Stimulated activated CD8-positive, alpha-beta memory T cell treated with anti-CD3 and anti-CD28 coated beads, Interleukin-4, amount 100 ng/mL, for 48 hours (primary cell): ENCODE measurements at regions not wholly inside any gene's neighbourhood (a gene's known extent, or its start where the extent isn't known, plus 50 kb on each side); places are given as distances from the start of the nearest gene placed in this dataset.

Experiments
- DNase-seq: peaks from one replicate; pipeline ENCODE4 v3.0.0-alpha.2; 2020

DNA sequence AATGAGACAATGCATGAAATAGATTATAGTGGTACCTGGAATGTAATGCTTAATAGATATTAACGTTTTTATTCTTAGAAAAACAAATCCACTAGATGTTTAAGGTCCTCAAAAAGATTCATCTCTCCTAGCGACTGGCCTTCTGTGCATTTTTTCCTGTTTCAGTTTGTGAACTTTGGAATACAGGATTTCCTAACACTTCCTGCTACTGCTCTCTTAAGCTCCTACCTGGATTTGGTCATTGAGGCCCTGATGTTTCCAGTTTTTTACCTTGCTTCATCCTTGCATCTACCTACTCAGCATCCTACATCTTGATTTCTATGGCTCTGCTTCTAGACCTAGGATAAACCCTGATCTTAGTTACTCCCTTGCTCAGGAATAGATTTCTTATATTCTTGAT lies 188.4 kb downstream of the ABCC12 start:
- DNase-seq, result no peak

DNA sequence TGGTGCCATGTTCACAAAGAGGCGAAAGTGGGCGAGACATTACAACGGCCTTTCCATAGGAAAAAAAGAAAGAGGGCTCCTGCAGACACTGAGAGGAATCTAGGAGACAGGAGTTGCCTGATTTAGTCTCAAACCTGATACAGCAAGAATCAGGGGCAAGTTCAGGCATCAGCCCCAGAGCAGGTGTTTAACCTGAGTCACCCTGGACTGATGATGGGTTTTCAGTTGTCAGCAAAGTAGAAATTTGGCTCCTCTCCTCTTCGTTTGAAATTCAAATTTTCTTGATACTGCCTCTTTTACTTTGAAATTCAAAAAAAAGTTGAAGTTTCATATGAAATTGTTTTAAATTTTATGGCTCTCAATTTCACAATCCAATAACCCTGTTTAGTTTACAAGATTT lies 189.5 kb downstream of the ABCC12 start:
- no peak for DNase-seq

DNA sequence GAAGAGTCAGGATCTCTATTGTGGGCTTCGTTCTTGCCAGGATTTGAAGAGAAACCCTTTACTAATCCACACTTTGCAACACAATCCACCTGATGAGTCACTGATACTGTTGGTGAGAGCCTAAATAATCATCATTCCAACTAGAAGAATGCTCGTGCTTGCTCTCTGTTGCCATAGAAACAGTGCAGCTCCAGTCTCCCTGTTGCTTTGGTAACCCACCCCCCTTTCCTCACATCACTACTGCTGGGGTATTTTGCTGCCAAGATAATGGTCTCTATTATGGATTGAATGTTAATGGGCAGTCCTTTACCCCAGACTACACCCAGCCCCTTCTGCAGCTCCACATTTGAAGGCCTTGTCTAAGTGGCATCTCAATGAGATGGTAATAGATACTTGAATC lies 190.4 kb downstream of the ABCC12 start:
- no peak for DNase-seq

DNA sequence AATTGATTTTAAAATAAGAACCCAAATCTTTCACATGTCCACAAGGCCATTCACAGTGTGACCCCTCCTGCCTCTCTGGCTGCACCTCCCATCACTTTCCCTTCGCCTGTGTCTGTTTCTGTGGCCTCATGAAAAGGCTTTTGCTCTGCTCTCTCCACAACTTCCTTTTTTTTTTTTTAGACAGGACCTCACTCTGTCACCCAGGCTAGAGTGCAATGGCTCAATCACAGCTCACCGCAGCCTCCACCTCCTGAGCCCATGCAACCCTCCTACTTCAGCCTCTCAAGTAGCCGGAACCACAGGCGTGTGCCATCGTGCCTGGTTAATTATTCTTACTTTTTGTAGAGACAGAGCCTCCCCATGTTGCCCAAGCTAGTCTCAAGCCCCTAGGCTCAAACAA lies 197.1 kb downstream of the ABCC12 start:
- no peak for DNase-seq

DNA sequence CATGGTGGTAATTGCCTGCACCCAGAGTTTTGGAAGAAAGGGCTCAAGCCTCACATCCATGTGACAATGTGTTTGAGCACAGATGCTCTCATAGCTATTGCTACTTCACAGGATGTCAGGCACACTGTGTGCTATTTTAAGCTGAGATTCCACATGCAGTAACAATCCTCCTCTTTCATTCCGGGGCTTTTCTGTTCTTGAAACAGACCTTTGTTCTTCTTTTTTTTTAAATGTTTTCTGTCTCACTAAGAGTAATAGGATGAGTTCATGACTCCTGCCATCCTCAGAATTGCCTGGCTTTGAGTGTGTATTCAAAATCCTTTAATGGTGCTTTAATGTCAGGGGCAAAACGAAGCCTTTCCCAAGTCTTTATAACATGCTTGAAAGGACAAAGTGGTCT lies 198.9 kb downstream of the ABCC12 start:
- DNase-seq, result no peak

DNA sequence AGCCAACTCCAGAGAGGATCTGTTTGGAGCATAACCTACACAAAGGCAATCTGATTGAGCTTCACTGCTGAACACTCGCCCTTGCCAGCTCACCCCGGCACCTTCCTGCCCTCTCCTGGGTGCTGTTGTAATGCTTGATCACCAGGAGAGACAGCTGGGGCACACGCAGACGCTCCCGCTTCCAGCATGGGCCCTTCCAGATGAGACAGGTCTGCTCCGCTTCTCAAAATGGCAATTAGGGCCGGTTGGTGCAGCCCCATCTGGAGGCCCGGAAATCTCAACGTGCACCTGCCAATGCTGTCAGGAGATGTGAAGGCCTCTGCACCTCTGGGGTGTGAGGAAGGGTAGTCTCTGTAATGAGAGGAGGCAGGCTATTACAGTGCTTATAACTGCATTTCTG lies 206.1 kb downstream of the ABCC12 start:
- no peak for DNase-seq

DNA sequence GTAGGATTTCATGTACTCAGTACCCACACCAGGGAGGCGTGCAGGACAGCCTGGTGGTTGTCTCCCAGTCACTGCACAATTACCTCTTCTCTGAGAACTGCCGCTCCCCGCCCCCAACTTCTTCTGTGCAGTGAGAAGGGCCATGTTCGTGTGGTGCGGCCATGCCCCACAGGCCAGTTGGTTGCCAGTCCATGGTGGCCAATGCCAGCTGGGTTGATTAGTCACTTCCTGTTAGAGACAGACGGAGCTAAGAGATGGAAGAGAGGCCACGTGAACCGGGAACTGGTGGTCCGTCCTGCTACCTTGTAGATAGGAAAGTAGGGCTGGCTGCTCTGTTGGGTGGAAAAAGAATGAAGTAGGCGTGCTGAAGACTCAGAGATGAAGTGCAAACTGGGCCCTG lies 206.5 kb downstream of the ABCC12 start:
- DNase-seq, result no peak

DNA sequence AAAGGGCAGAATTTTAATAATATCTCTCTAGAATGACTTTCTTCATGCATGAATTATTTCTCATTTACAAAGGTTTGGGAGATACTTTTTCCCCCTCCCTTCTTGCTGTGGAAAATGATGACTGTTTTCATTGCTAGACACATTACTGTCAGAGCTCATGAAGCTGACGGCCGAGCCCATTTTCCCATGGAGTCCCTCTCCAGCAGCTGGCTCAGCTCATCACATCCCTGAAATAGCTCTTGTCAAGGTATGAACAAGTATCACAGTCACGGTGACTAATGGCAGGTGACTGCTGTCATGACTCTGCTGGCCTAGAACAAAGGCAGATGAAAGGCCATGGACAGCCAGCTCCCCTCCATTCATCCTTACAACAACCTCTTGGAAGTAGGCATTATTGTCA lies 208.1 kb downstream of the ABCC12 start:
- DNase-seq, result no peak

DNA sequence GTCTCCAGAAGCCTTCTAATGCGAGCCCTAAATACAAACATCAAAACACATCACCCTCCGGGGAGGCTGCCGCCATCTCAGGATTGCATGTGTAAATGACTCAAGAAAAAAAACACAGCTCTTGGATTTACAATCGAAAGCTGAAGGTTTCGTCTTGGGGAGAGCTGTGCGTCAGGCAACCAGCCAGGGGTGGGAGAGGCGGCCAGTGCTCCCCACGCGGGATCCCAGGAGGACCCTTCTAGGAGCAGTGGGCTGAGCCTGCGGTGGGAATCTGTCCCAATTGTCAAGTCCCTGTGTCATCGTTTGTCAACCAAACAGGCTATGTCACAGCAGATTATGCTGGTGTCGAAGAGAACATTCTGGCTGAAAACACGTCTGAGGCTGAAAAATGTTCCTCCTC lies 209.7 kb downstream of the ABCC12 start:
- DNase-seq, result no peak

DNA sequence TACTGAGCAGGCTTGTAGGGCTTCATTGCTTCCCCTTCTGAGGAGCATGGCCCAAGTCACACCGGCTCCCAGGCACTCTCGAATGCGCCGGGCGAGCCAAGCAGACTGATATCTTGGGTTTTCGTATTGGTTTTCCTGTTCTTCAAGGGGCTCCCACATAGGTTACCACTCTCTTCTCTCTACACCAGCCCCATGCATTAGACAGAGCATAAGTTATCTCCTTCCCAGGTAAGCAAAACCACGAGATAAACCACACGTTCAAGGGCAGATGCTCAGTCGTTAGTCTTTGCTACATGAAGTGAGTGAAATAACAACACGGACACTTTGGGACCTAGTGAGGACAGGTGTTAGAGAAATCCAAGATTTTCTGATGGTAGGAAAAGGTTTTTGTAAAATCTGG lies 211.2 kb downstream of the ABCC12 start:
- DNase-seq, result no peak

DNA sequence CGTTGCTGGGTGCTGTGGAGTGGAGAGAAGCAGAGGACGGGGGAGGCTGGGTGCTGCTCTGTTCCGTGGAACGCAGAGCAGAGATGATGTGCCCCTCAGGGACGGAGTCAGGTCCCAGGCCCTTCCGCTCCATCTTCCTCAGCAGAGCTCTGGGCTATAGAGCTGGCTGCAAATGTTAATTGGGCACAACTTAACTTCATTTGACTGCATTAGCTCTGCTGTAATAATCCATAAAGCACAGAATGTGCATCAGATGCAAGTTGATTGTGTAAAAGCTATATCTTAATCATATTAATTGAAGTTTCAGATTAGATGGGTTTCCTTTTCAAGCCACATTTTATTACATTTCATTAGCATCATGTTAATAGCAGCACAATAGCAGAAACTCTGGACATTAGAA lies 212.6 kb downstream of the ABCC12 start:
- no peak for DNase-seq

DNA sequence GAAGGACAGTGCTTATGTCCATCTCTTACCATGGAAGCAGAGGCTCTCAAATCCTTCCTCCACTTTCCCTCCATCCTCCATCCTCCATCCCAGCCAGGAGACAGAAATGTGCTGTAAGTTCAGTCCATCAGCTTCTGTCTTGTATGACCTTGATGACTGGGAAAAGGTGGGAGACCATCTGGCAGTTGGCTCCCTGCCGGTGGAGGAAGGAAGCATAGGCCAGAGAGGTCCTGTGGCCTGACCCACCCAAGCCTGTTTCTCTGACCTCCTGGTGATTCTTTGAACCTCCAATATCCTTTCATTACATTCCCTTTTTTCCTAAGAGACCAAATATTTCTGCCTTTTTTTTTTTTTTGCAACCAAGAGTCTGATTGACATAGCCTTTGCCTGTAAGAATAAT lies 215.3 kb downstream of the ABCC12 start:
- DNase-seq, result no peak

DNA sequence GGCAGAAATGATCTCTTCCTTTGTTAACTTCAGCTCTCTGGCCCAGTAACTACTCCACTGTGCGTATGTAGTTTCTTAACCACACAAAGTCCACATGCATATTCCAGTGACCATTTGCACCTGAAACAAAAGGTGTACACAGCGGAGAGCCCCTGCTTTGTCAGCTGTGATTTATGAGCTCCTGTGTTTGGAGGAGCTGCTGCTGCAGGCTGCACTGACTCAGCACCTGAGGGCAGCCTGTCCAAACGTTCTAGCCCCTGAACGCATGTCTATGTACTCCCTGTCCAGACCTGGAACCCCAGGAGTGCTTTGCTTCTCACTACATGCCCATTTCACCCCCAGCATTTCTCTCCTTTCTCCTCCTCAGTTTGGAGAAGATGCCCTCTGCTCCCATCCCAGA lies 216.1 kb downstream of the ABCC12 start:
- DNase-seq, result no peak

DNA sequence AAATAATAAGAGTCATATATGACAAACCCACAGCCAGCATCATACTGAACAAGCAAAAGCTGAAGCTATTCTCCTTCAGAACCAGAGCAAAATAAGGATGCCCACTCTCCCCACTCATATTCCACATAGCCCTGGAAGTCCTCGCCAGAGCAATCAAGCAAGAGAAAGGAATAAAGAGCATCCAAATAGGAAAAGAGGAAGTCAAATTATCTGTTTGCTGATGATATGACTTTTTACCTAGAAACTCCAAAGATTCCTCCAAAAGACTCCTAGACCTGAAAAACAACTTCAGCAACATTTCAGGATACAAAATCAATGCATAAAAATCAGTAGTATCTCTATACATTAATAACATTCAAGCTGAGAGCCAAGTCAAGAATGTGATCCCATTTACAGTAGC lies 217.5 kb downstream of the ABCC12 start:
- no peak for DNase-seq

DNA sequence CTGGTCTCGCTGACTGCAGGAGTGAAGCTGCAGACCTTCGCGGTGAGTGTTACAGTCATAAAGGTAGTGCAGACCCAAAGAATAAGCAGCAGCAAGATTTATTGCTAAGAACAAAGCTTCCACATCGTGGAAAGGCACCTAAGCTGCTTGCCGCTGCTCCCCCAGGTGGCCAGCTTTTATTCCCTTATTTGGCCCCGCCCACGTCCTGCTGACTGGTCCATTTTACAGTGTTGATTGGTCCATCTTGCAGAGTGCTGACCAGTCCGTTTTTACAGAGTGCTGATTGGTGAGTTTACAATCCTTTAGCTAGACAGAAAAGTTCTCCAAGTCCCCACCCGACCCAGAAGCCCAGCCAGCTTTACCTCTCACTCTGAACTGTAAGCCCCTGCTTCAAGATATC lies 227.8 kb downstream of the ABCC12 start:
- no peak for DNase-seq

DNA sequence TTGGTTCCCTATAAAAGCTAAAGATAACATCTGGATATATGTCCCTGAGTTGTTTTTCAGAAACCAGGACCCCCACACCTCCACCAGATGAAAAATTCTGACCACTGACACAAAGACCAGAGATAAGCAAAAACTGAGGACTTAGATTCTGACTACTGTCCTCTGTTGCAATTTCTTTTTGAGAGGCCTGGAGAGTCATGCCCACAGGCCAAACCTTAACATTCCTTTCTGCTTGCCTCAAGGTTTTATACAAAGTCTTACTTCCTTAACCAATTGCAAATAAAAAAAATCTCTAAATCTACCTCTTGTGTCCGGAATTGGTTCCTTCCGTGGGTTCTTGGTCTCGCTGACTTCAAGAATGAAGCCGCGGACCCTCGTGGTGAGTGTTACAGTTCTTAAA lies 228.5 kb downstream of the ABCC12 start:
- DNase-seq, result no peak

DNA sequence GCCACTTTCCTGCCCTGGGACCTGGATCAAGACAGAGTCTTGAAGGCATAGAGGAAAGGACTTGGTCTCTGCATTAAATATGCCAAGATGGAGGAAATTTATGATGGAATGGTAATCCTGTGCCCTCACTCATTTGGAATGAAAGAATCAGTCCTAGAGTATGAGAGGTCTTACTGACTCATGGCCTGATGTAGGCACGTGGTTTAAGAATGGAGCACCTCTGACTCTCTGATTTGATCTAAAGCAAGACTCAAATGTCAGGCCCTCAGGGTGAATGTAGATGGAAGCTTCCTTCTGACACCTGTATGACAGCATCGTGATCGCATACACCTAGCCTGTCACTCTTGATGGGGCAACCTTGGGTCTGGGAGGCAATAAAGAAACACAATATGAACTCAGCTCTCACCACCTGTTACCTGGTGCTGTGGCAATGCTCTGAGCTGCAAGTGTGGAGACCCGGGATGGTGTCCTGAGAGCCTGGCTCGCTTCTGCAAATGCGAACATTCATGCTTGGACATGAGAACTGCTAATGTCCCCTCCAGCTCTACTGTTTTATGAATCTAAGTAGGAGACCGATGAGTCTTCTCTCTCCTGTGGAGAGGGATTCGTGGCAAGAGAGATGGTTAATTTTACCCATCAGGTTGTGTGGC lies 229.9 kb downstream of the ABCC12 start:
- no peak for DNase-seq

DNA sequence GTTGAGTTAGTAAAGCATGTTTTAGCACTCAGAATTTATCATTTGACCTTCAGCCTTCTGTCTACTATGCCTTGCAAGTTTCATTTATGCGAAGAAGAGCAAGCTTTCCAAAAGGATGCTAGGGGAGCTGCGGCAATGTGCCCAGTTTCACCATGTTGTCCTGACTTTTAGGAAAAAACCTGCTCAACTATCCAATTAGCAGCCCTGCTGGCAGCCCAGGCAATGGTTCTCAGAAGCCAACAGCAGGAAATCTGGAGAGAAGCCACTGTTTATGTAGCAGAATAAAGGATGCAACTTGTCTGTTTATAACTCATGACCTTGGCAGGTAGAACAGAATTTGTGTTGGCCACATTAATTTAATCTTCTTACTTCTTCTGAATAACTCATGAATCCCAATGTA lies 230.8 kb downstream of the ABCC12 start:
- DNase-seq, result no peak

DNA sequence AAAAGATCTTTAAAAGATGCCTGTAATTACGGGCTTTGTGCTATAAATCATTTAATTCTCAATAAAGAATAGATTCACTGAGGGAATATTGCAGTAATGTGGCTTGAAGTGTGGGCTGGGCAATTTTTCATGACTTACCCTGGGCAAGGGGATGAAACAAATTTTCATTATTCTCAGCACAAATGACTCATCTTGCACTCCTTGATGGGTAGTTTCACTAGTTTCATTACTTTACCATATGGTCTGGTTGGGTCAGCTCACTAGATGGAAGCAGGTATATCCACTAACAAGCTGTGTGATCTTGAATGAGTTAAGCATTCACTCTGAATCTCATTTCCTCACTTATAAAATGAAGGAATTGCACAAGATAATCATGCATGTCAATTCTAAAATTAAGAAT lies 234.3 kb downstream of the ABCC12 start:
- no peak for DNase-seq

DNA sequence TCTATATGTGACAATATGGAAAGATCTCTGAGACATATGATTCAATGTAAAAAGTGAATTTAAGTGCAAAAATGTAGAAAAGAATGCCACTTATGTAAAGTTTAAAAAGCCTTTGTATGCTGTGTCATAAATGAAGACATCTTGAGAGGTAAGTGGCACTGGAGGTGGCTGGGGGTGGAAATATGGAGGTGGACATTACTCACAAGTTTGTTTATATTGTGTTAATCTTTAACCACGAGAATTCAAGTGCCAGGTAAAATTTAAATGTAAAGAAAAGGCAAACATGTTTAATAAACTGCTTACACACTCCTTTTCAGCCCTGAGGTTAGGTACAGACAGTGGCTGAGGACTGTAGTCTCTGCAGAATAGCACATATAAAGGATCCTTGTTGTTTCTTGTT lies 235.1 kb downstream of the ABCC12 start:
- DNase-seq, result no peak

DNA sequence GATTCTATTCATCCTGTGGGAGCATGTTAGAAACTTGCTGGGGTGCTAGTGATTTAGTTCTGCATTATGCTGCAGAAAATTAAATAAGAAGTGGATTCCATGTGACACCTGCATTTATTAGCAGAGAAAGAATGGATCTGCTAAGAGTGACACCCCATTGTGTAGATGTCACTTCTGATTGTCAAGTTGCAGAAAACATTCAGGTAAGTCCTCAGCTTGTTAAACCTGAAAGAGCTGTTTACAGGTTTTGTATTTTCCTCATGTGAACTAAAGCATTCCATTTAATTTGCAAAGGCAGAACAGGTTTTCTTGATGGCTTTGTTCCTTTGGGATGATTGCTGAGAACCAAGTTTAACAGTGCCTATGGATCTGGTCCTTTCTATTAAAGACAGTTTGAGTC lies 238.7 kb downstream of the ABCC12 start:
- no peak for DNase-seq

DNA sequence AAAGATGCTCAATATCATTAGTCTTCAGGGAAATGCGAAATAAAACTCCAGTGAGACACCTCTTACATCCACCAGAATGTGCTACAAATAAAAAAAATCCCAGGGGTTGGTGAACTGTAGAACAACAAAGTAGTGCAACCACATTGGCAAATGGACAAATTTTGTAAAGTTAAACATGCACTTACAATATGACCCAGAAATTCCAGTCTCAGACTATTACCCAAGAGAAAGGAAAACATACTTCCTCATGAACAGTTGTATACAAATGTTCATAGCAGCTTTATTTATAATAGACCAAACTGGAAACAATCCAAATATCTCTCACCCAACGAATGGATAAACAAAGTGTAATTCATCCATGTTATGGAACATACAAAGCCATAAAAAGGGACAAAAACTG lies 239.5 kb downstream of the ABCC12 start:
- no peak for DNase-seq

DNA sequence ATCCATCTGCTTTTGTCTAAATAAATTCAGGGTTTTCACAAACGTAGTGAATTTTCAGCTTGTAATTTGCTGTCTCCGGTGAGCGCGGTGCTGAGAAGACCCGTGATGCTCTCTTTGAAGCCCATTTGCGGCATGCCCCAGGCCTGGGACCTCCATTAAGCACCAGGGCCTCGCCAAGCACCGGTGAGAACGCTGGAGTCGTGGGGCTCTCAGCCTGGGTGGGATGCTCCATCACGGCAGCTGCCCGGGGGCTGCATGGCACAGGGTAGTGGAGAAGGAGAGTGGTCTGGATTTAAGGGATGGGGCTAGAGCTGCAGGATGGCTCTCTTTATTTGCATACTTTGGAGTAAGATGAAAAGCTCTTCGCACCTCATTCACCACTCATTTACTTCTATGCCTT lies 248.7 kb downstream of the ABCC12 start:
- no peak for DNase-seq

DNA sequence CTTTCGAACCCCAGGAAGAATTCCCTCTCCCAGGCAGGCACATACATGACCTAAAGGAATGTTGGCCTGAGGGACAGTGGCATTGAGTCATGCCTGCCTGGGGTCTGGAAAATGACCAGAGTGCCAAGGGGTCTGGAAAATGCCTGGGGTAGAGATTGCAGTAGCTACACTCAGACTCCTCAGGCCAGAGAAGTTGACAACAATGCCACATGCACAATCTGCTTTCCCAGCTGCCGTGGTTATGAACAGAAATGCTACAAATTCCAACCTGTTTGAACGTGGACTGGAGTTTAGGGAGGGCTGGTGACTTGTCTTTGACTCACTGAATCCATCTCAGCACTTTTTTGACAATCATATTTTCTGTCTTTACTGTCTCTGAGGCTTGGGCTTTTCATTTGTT lies 250.0 kb downstream of the ABCC12 start:
- DNase-seq, result no peak

DNA sequence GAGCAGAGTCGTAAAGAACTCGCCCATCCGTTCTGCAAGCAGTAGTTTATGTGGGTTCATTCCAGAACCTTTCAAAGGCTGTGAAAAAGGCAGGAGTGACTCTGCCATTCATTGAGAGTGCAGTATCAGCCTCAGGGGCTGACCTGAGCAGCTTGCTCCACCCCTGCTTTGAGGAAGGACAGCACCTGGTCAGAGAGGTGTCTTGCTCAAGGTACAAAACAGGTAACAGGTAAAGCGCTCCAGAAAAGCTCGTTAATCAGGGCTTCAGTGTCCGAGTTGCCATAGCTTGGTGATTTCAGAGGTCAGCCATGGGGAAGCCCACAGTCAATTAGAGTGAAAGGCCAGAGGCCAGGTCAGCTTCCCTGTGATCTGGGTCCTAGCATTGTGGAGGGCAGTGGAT lies 251.1 kb downstream of the ABCC12 start:
- DNase-seq, result no peak

DNA sequence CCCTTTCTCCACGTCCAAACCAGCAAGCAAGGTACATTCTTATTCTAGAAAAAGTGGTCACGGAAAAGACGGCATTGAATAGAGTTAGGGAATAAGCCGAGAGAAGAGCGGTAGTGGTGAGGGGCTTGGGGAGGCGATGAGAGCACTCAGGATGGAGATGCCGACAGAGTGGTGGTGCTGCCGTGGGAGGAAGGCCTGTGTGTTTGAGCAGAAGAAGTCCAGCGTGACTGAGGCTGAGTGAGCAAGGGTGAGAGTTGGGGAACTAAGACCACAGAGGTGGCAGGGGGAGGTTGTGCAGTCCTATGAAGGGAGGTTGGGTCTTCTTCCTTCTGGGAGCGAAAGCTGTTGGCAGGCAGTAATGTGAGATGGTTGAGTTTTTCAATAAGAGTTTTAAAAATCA lies 252.3 kb downstream of the ABCC12 start:
- DNase-seq, result no peak
